ENCODE measurements at regions not wholly inside any gene's neighbourhood (a gene's known extent, or its start where the extent isn't known, plus 50 kb on each side); places are given as distances from the start of the nearest gene placed in this dataset.
"Not testable (repeated sequence)": the region's sequence is repeated elsewhere in the genome, so short reads cannot be mapped to it uniquely, and the experiment has no call there.

- not testable (repeated sequence) for TF ChIP-seq CTCF, EZH2 (IDR thresholded peaks at IDR 0.05)
These were observed 2817.3 kb downstream of the RPIA start for GRCh38 chr2:91508816-91509215.

Data from neural progenitor cell (in vitro differentiated cells).